ENCODE measurements at regions not wholly inside any gene's neighbourhood (a gene's known extent, or its start where the extent isn't known, plus 50 kb on each side); places are given as distances from the start of the nearest gene placed in this dataset.

DNA sequence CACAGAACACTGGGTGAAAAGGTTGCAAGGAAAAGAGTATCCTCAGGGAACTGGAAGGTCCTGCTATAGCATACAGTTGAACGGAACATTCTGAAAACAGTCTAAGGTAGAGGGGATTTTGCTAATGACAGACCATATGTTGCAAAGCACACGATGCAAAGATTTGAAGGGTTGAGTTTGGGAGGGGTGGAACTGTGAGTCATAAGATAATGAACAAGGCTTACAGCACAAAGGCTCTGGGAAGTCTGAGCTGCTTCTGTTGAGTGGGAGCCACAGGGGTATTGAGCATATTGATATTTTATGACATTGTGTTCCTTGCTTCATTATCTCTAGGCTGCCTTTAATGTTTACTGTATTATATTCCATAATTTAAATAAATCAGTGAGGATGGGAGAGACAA, 104.9 kb downstream of the PLPPR4 start:
- Mint-ChIP-seq H3K4me3 (no peak overlapping the region), H3K27me3 (ENCODE audit: low read depth in 3 of 3) (no peaks in the 10 kb centered on the region), H3K9me3 (peaks cover 2 to 5% (median 4%) of the 10 kb centered on the region in 7 donors), H3K27ac (peak overlapping the region in 1 of 7 donors; percentile 27), H3K4me1 (peaks cover 18% of the 10 kb centered on the region), H3K36me3 (no peaks in the 10 kb centered on the region)
- DNase-seq, result no peak
- Histone ChIP-seq H3K9me3 (replicated peaks in 1 of 2; ENCODE audit: control insufficient read depth in 1 of 2, insufficient read depth in 1 of 2, low read length in 2 of 2) (no peaks in the 10 kb centered on the region), H3K4me2 (replicated peaks; ENCODE audit: extremely low read depth, low read length, poor library complexity, severe bottlenecking) (no peak overlapping the region), H3K4me3 (replicated peaks in 1 of 3; ENCODE audit: low read depth in 2 of 3, low read length in 3 of 3) (no peak overlapping the region), H3K27me3 (ENCODE audit: control insufficient read depth in 2 of 2, insufficient read depth in 2 of 2, low read length in 2 of 2) (no peaks in the 10 kb centered on the region), H4K20me1 (ENCODE audit: insufficient read depth, low read length) (no peaks in the 10 kb centered on the region), H3K27ac (ENCODE audit: low read depth in 1 of 2, low read length in 2 of 2) (no peak overlapping the region), H3K36me3 (replicated peaks in 1 of 2; ENCODE audit: control insufficient read depth in 1 of 2, insufficient read depth in 2 of 2, low read length in 2 of 2) (no peaks in the 10 kb centered on the region), H3K9ac (ENCODE audit: insufficient read depth, low read length, poor library complexity, severe bottlenecking) (no peak overlapping the region), H3K79me2 (ENCODE audit: insufficient read depth, low read length) (no peaks in the 10 kb centered on the region), H3K4me1 (ENCODE audit: control insufficient read depth in 1 of 2, insufficient read depth in 2 of 2, low read length in 2 of 2) (peaks cover 6% of the 10 kb centered on the region in 2 donors), H2AFZ (ENCODE audit: insufficient read depth, low read depth, low read length, poor library complexity, severe bottlenecking) (no peak overlapping the region)
- 64% methylated on average over 1 of the region's 2 CpGs for WGBS (ENCODE audit: insufficient coverage)
- intact Hi-C loops (cut with micrococcal nuclease), result no loop called here
- TF ChIP-seq, protein P1, sequence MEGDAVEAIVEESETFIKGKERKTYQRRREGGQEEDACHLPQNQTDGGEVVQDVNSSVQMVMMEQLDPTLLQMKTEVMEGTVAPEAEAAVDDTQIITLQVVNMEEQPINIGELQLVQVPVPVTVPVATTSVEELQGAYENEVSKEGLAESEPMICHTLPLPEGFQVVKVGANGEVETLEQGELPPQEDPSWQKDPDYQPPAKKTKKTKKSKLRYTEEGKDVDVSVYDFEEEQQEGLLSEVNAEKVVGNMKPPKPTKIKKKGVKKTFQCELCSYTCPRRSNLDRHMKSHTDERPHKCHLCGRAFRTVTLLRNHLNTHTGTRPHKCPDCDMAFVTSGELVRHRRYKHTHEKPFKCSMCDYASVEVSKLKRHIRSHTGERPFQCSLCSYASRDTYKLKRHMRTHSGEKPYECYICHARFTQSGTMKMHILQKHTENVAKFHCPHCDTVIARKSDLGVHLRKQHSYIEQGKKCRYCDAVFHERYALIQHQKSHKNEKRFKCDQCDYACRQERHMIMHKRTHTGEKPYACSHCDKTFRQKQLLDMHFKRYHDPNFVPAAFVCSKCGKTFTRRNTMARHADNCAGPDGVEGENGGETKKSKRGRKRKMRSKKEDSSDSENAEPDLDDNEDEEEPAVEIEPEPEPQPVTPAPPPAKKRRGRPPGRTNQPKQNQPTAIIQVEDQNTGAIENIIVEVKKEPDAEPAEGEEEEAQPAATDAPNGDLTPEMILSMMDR (IDR thresholded peaks at IDR 0.05), result no peak

DNA sequence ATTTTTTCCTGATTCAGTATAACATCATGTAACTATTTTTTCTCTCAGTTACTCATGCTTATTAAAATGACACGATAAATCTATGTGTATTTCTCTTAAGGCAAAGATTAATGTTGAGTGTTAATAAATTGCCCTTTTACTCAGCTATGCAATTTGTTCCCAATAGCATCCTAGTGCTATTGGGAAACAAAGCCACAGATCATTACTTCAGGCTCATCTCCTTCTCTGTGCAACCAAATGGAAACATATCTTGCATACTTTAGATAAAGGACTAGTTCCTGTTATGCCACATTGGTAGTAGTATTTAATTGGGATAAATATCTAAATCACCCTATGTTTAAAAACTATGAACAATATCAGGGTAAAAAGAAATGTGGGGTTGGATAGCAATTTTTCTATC, 106.2 kb downstream of the PLPPR4 start:
- H3K9me3 ChIP-seq (replicated peaks in 1 of 2; ENCODE audit: control insufficient read depth in 1 of 2, insufficient read depth in 1 of 2, low read length in 2 of 2), result no peaks in the 10 kb centered on the region
- no peaks in the 10 kb centered on the region for H3K79me2 ChIP-seq (ENCODE audit: insufficient read depth, low read length)
- H3K36me3 ChIP-seq (replicated peaks in 1 of 2; ENCODE audit: control insufficient read depth in 1 of 2, insufficient read depth in 2 of 2, low read length in 2 of 2), result no peaks in the 10 kb centered on the region
- intact Hi-C loops (cut with micrococcal nuclease), result no loop called here
- Mint-ChIP-seq H3K4me3 (no peak overlapping the region), H3K36me3 (no peaks in the 10 kb centered on the region), H3K4me1 (peaks cover 19% of the 10 kb centered on the region), H3K27ac (no peak overlapping the region), H3K9me3 (peaks cover 2 to 6% (median 4%) of the 10 kb centered on the region in 7 donors), H3K27me3 (ENCODE audit: low read depth in 3 of 3) (no peaks in the 10 kb centered on the region)
- H3K27me3 ChIP-seq (ENCODE audit: control insufficient read depth in 2 of 2, insufficient read depth in 2 of 2, low read length in 2 of 2), result no peaks in the 10 kb centered on the region
- WGBS (ENCODE audit: insufficient coverage), result no CpG with 5 or more reads among the region's 1 CpG
- H4K20me1 ChIP-seq (ENCODE audit: insufficient read depth, low read length), result no peaks in the 10 kb centered on the region
- H3K4me3 ChIP-seq (replicated peaks in 1 of 3; ENCODE audit: low read depth in 2 of 3, low read length in 3 of 3), result no peak overlapping the region
- peaks cover 6% of the 10 kb centered on the region in 2 donors for H3K4me1 ChIP-seq (ENCODE audit: control insufficient read depth in 1 of 2, insufficient read depth in 2 of 2, low read length in 2 of 2)
- no peak overlapping the region for H3K27ac ChIP-seq (ENCODE audit: low read depth in 1 of 2, low read length in 2 of 2)
- no peak overlapping the region for H3K4me2 ChIP-seq (replicated peaks; ENCODE audit: extremely low read depth, low read length, poor library complexity, severe bottlenecking)
- no peak for DNase-seq
- TF ChIP-seq, protein P1 (IDR thresholded peaks at IDR 0.05), result no peak
- H2AFZ ChIP-seq (ENCODE audit: insufficient read depth, low read depth, low read length, poor library complexity, severe bottlenecking), result no peak overlapping the region
- H3K9ac ChIP-seq (ENCODE audit: insufficient read depth, low read length, poor library complexity, severe bottlenecking), result no peak overlapping the region

Measured in CD14-positive monocyte (primary cell).